SH-SY5Y (cell line): ENCODE measurements at regions not wholly inside any gene's neighbourhood (a gene's known extent, or its start where the extent isn't known, plus 50 kb on each side); places are given as distances from the start of the nearest gene placed in this dataset.

Experiments used
- GATA2 ChIP-seq: IDR thresholded peaks from 2 replicates; pipeline ENCODE4 v1.6.1; 2011; ENCODE audit warnings: mild to moderate bottlenecking, low read depth, low read length
- GATA3 ChIP-seq: IDR thresholded peaks from 2 replicates; pipeline ENCODE4 v1.6.1; 2011; ENCODE audit warnings: low read depth, mild to moderate bottlenecking, low read length, moderate library complexity

DNA sequence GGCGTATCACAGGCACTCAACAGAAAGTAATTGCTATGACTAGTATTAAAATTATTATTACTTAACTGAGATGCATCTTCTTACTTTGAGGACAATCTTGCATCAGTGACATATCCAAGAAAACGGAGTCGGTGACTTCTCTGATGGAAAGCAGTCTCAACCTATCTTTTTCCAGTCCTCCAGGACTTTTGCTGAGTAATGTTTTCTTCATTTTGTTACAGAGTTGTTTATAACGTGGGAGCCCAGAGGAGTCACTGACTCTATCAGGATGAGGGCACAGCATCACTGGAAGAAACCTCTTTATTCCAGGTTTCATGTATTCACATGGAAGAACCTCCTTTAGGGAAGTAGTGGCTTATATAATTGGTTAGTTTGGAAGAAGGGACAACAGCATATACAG lies 51.5 kb upstream of the MELK start:
- TF ChIP-seq GATA3, result no peak
- TF ChIP-seq GATA2, result no peak

DNA sequence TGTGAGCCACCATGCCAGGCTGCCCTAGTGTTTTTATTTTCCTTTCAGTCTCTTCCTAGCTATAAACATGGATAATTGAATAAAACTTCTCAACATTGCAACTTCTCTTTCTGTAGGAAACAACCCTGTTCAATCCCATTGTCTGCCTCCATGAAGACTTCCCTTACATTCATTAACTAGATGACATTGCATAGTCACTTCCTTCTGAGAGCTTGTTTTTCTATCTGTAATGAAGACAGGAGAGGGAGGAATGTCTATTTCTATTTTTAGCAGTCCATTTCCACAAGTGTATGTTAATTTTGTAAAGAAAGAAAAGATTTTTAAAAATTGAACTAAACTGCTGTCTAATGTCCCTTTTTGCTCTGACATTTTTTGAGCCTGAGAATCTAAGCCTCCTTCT lies 55.6 kb upstream of the MELK start:
- TF ChIP-seq GATA2, result no peak
- no peak for TF ChIP-seq GATA3

DNA sequence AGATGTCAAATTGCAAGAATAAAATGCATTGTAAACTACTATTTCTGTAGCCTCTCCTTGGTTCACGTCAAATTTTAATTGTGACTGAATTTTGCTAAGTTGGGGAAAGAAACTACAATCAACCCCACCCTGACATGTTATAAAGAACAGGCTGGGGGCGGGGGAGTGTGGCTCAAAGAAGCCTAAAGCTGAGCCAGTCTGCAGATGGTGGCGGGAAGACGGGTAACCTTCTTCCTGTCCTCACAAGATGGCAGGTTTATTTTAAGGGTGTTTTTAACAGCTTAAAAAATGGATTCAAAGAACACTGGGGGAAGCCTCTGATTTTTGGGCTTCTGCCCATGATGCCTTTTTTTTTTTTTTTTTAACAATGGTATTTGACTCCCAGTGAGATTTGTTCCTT lies 68.5 kb upstream of the MELK start:
- TF ChIP-seq GATA2, result no peak
- no peak for TF ChIP-seq GATA3

DNA sequence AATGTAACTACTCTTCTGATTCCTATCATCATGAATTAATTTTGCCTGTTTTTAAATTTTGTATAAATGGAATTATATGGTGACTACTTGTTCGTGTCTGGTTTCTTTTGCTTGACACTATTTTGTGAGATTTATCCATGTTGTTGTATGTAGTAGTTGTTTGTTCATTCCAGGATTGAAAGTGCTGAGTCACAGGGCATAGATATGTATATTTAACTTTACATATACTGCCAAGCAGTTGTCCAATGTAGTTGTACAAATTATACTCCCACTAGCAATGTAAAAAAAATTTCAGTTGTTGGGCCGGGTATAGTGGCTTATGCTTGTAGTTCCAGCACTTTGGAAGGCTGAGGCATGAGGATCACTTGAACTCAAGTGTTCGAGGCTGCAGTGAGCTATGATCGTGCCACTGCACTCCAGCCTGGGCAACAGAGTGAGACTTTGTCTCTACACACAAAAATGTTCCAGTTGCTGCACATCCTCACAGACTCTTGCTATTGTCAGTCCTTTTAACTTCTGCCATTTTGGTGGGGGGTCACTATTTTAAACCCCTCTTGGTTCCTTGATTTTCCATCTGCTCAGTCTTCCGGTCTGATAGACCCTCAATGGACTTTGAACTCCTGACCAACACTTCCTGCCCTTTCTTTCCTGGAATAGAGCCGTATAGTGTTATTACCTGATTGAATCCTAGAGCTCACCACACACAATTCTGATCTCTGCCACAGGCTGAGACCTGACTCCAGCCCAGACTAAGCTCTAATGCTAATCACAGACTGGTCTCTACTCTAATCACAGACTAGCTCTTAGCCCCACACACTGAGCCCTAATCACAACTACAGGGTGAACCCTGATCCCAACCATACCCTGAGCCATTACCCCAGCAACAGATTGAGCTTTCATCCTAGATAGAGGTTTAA lies 69.3 kb upstream of the MELK start:
- TF ChIP-seq GATA2, result no peak
- TF ChIP-seq GATA3, result no peak

DNA sequence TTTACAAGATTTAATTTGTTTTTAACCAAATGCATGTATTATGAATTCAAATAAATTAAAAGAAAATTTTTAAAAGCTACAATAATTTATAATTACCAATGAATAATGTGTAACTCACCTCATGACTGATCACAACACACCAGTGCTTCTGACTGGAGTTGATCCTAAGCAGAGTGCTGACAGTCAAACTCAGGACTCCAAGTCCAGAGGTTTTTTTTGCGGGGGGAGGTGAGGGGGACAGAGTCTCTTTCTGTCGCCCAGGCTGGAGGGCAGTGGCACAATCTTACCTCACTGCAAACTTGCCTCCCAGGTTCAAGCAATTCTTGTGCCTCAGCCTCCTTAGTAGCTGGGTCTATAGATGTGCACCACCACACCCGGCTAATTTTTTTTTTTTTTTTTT lies 71.0 kb upstream of the MELK start:
- no peak for TF ChIP-seq GATA2
- no peak for TF ChIP-seq GATA3

DNA sequence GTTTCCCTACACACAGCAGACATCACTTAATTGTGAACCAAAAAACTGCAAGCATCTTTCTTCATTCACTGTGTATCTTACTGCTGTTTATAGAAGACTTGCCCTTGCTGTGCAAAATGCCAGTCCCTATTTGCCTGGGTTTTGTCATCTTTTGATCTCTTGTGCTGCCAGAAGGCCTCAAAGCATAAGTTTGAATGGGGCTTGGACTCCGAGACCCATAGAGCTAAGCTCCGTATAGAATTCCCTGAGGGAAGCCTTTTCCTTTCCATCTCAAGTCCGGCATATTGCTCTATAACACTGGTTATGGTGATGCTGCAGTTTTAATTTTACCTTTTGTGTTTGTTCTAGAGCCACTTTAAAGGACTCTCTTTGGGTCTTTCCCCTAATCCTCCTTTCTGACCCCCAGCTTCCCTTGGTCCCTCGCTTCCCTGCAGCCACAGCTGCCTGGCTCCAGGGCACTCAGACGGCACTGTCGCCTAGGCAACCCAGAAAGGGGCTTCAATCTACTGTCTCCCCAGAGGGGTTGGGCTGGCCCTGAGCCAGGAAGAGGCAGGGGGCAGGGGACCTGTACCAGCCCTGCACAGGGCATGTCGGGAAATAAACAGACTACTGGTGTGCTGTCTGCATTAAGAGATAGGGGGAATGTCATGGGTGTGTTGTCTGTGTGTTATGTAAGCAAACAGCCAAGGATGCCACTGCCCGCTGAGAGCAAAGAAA lies 73.4 kb upstream of the MELK start:
- TF ChIP-seq GATA2, result 0 out of 2 replicates have a peak, but pooled peaks have one; percentile 2
- TF ChIP-seq GATA3, result no peak

DNA sequence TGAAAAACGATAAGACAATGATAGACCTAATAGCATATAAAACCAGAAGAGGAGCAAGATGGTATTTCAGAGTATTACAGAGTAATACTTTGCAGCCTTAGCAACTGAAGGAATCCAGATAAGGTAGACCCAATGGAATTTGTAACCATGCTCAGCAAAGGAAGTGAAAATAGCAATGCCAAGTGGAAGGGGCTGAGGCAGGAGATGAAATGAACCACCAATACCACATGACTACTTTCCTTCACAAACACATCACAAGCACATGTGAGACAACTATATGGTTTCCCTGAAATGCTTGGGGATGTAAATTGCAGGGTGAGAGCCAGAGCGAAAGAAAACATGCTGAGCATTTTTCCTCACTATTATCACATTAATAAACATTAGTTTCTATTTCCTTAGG lies 79.8 kb upstream of the MELK start:
- no peak for TF ChIP-seq GATA2
- no peak for TF ChIP-seq GATA3

DNA sequence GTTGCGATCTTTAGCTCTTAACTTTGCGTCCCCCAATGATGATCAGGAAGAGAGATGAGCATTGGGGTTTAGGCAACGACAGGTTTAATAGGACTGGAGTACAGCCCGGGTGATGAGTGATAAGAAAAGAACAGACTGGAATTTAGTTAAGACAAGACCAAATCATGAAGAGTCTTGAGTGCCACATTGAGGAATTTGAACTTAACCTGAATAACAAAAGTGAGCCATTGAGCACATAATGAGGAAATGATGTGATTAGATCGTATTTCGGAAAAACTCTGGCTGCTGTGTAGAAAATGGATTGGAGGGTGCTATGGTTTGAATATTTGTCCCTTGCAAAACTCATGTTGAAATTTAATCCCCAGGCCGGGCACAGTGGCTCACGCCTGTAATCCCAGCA lies 83.2 kb upstream of the MELK start:
- TF ChIP-seq GATA2 (no peak), GATA3 (no peak)

DNA sequence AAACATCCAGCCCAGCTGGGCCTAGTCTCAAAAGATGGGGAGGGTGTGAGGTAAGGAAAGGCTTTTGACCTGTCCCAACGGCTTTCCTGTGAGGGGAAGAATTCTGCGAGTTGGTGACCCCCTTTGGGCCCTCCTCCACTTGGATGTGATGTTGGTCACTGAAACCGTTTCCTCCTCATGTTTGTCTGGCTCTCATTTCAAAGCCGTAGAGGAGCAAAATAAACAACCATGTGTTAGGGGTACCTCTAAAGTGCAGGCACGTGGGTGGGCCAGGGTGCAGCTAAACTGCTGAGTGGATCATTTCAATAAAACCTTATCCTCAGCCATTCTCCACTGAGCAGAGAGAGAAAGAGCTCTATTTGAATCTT lies 84.3 kb upstream of the MELK start:
- TF ChIP-seq GATA3 (no peak), GATA2 (no peak)

DNA sequence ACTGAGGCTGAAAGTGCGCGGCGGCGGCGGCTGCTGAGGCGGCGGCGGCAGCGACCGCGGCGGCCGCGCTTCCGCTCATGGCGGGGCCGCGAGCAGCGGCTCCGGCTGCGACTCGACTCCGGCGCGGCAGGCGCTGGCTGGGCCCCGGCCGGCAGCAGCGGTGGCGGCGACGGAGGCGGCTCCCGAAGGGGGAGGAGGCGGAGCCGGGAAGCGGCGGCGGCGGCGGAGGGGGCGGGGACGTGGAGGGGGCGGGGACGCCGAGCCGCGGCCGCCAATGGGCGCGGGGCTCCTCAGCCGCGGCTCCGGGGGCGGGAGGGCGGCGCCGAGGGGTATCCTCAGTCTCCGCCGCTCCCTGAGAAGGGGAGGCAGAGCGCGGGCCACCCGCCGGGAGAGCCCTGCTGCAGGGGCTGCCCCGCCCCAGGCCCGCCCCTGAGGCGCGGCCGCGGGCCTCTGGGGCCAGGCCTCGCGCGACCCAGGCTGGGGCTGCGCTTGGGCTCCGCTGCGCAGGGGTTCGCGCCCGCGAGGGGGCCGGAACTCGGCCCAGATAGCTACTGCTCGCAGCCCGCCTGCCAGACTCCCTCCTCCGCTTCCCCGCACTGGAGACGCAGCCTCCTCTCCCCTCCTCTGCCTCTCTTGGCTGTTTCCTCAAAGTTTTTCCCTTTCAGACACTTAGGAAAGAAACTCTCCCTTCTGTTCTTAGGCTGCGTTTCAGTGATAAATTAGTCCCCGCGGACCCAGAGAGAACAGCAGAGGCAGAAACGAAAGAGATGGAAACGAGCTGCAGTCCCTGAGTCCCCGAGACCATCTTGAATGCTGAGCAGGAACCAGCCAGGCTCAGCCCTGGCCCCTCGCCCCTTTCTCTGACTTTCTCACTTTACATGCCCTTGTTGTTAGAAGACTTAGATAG lies 85.0 kb upstream of the MELK start:
- TF ChIP-seq GATA2 (no peak), GATA3 (no peak)

DNA sequence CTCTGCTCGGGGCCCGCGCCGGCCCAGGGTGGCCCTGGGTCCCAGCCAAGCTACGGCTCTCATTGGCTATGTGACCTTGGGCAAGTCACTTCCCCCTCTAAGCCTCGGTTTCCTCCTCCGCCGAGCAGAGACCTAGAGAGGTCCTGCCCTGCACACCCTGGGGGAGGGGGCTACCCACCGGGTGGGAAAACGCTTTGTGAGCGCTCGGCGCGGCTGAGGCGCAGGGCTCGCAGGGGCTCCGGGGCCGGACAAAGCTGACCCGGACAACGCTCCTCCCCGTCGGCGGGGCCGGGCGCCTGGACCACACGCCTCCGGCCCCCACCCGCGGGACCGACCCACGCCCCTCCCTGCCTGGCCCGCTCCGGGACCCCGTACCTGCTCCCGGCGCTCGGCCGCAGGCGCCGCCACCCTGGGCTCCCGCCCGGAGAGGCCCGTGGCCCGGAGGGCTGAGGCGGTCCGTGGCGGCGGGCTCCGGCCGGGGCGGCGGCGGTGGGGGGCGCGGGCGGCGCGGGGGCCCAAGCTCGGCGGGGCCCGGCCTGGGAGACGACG lies 85.7 kb upstream of the MELK start:
- TF ChIP-seq GATA2 (no peak), GATA3 (no peak)

DNA sequence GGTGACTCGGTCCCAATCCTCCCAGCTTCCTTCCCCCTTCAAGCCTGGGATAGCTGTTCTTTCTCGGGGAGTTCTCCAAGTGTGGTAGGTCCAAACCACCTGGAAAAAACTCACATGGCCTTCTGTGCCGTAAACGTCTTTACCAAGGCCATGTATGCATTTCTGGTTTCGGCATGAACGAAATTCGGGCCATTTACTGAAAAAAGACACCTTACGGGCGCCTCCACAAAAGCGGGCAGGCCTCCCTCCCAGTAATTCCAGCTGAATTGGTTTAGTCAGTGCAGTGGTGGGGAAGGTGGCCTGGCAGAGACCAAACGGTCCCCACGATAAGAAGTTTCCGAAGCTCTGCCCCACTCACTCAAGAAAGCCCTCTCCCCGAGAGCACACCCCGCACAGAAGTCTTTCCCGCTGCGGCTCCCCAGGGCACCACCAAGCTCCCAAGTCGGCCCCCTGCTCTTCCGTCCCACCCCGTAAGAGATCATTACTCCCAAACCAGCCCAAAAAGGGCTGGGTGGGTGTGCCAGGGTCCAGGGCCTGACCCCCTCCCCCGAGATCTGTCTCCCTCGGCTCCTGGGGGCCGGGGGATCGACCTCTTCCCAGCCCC lies 86.3 kb upstream of the MELK start:
- no peak for TF ChIP-seq GATA2
- TF ChIP-seq GATA3, result no peak

DNA sequence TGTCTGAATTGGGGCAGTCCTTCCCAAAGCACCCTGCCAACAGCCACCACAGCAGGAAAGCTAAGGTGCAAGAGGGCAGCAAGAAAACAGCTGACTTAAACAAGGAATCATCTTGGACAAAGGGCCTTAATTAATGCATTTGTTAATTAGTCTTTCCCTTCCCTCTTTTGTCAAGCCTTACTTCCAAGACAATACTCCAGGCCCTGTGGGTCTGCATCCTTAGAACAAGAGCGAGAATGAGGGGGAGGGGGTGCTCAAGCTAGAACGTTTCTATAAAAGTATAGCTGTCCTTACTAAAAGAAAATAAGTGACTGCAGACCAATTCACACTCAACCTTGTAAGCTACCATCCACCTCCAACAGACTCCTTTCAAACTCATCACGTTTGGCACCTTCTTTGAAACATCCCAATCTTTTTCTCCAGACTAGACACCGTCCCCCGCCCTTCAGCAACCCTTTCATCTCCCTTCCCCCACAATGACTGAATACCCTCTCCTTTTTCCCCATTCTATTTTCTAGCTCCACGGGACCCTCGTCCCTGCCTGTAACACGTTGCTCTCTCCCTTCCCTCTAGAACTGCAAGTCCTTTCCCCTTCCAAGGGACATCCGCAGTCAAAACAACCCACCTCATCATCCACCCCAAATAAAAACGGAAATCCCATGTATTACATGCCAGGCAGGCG lies 85.7 kb upstream of the RNF38 start:
- TF ChIP-seq GATA2 (no peak), GATA3 (no peak)
